HG02571 (cell line): ENCODE measurements at regions not wholly inside any gene's neighbourhood (a gene's known extent, or its start where the extent isn't known, plus 50 kb on each side); places are given as distances from the start of the nearest gene placed in this dataset.
"Not testable (repeated sequence)": the region's sequence is repeated elsewhere in the genome, so short reads cannot be mapped to it uniquely, and the experiment has no call there.

Source experiments
- ATAC-seq: cut with Tn5 transposase; IDR thresholded peaks from one replicate; pipeline ENCODE4 v1.9.1; 2021; ENCODE audit warnings: mild to moderate bottlenecking, moderate library complexity; ENCODE audit not compliant: unreplicated experiment

- no peak for ATAC-seq
Observed at GRCh38 chr12:83769151-83769550, 1082.4 kb downstream of the TMTC2 start.

GRCh38 chr12:83767723-83768122 lies 1081.0 kb downstream of the TMTC2 start:
- ATAC-seq: no peak

DNA sequence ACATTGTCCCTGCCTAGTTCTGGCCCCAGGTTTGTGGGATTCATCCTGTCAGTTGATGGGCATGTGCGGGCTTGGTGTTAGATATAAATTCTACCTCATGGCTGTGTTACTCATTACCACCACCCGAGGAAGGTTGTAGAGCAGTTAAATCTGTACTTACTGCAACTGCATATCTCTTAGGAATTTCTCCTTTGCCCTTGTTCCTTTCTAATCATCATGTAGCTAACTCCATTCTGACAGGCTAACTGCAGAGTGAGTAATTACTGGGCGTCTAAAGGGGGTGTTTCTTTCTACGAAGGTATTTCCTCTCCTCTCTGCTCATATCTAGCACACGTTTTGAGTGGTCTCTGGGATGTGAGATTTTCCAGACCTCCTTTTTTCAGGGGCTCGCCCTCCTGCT lies 1076.7 kb downstream of the TMTC2 start:
- no peak for ATAC-seq

DNA sequence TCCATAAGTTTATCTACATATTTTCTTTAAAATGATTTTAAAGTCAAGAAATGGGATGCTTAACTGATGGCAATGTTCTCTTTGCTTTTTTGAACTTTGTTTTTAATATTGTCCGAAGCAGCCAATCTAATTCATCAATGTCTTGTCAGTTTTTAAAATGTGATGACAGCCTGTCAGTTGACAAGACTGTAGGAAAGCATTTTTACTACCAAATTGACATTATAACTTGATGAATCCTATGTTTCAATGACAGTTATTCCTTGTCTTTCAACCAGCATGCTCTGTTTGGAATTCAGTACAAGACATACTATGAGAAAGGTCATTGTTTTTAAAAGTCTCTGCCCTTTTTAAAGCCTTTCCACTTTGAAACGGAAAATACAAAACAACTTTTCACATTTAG lies 1073.2 kb downstream of the TMTC2 start:
- ATAC-seq: no peak

DNA sequence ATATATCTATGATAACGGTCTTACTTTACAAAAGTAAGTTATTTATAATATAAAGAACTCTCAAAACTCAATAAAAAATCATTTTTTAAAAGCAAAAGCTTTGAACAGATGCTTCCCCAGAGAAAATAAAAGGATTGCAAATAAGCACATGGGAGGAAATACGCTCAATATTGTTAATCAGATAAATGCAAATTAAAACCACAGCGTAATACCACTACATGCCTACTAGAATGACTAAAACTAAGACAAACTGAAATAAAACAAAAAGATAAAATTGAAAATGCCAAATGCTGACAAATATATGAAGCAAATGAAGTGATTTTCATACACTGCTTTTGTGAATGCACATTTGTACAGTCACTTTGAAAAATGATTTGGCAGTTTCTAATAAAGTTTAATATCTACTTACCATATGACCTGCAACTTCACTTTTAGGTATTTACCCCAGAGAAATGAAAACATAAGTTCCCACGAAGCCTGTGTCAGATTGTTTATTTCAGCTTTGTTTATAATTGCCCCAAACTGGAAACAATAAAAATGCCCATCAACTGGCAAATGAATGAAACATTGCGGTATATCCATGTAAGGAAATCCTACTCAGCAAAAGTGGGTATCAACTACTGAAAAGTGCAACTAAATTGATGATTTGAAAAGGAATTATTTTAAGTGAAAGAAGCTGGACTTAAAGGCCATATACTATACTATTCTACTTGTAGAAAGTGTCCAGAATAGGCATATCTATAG lies 1072.4 kb downstream of the TMTC2 start:
- no peak for ATAC-seq

- ATAC-seq: no peak
Observed at GRCh38 chr12:83753904-83754303, 1067.2 kb downstream of the TMTC2 start.

- ATAC-seq: no peak
Observed at GRCh38 chr12:83753205-83753604, 1066.5 kb downstream of the TMTC2 start.

DNA sequence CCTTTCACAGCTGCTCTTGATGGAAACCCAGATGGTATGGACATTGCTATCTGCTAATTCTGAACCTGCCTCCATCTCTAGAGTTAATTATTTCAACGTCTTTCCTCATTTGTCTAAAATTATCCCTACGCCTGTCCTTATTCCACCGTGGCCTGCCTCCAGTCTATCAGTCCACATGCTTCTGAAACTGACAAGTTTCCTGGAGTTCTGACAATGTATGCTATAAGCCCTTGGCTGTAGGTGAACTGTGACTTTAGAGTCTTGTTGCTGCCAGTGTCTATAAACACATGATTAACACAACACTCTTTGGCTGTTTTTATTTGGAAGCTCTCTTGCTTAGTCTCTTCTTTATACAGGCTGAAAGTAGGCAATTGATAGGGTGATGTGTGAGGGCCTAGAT lies 1052.9 kb downstream of the TMTC2 start:
- ATAC-seq: no peak

GRCh38 chr12:83710851-83711250 lies 1024.1 kb downstream of the TMTC2 start:
- ATAC-seq: no peak

DNA sequence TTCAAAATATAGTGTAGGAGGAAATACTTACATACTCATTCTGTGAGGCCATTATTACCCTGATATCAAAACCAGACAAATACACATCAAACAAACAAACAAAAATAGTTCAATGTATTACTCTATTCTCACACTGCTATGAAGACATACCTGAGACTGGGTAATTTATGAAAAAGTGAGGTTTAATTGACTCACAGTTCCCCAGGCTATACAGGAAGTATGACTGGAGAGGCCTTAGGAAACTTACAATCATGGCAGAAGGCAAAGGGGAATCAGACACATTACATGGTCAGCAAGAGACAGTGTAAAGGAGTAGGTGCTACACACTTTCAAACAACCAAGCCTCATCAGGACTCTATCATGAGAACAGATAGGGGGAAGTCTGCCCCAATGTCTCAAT lies 1023.2 kb downstream of the TMTC2 start:
- no peak for ATAC-seq

GRCh38 chr12:83700838-83701237 lies 1014.1 kb downstream of the TMTC2 start:
- ATAC-seq: no peak

GRCh38 chr12:83696311-83696710 lies 1009.6 kb downstream of the TMTC2 start:
- not testable (repeated sequence) for ATAC-seq

GRCh38 chr12:83691730-83692129 lies 1005.0 kb downstream of the TMTC2 start:
- no peak for ATAC-seq

GRCh38 chr12:83690465-83690864 lies 1003.8 kb downstream of the TMTC2 start:
- ATAC-seq: no peak

DNA sequence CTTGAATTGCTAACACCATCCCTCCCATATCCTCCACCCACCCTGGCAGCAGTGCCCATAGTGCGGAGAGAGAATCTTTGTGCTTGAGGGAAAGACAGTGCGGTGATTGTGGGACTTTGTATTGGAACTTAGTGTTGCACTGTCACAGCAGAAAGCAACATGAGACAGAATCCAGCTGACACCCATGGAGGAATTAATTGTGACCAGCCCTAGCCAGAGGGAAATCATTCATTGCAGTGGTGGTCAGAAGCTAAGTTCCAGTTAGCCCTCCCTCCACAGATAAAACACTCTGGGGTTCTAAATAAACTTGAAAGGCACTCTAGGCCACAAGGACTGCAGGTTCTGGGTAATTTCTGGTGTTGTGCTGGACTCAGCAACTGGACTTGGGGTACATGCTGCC lies 1002.6 kb downstream of the TMTC2 start:
- no peak for ATAC-seq

DNA sequence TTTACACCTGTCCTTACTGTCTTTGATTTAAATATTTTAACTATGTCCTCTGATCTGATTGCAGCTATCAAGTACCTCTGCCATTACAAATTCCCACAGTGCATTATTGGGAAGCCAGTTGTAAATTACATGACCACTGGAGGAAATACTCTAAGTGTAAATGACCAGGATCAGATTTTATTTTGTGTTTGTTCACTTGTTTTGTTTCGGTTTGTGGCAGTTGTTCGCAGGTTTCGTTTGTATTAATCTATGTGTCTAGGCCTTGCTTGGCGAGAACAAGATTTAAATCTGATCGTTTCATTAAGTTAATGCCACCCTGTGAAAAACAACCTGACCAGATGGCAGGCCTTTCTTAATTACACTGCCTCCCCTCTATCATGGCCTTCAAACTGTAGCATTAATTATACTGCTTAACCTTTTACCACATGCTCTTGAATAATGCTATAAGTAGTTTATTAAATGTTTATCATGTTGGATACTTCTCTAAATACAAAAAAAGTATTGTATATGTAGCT lies 990.1 kb downstream of the TMTC2 start:
- ATAC-seq: no peak

DNA sequence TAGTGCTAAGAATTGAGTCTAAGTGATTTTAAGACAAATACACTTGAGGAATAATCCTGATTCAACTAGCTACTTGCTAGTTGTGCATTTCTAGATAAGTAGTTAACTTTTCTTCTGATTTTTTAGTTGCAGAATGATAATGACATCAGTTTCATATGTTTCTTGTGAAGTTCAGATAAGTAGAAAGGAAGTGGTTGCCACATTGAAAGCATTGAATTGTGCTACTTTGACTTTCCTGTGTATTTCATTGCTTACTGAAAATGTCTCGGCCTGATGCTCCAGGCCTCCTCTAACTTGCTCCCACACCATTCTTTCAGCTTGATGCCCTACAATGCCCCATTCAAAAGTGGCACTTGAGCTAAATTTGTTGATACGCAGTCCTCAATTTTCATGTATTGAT lies 980.0 kb downstream of the TMTC2 start:
- no peak for ATAC-seq

DNA sequence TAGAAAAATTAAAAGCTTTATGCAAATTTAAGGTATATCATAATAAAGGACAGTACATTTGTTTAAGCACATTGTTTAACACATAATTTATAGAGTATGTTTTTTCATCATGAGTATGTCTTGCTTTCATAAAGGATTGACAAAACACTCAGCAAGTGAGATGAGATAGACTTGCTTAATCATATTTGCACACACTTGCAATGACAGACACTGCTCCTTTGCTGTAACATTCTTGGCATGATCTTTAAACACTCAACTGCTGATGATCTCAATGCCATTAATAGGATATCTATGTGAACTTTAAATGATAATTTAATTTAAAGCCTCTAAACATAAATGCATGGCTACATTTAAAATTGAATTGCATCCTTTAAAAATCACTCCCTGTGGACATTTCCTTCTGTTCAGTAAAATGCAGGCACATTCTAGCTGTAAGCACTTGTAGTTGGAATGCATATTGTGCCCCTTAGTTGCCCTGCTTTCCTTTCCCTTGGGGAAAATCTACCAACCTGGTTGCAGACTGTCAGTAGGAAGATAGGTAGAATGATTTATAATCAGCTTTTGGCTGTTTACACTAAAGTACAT lies 979.0 kb downstream of the TMTC2 start:
- ATAC-seq: no peak

DNA sequence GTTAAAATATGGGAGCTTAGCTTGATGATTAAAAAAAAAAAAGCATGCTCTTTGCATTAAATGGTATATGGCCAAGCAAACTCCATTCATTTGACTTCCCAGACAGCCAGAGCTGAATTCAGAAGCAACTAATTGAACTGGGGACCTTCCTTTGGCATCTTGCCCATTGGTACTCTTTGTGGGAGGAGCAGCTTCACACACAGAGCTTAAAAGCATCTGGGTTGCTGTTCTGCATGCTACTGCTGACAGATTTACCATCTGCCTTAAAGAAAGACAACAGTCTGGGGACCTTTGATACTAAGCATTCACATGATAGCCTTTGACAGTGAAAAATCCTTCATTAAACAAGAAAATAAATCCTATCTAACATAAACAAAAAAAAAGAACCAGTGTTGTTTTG lies 977.9 kb downstream of the TMTC2 start:
- no peak for ATAC-seq

GRCh38 chr12:83660727-83661358 lies 974.1 kb downstream of the TMTC2 start:
- ATAC-seq: no peak

DNA sequence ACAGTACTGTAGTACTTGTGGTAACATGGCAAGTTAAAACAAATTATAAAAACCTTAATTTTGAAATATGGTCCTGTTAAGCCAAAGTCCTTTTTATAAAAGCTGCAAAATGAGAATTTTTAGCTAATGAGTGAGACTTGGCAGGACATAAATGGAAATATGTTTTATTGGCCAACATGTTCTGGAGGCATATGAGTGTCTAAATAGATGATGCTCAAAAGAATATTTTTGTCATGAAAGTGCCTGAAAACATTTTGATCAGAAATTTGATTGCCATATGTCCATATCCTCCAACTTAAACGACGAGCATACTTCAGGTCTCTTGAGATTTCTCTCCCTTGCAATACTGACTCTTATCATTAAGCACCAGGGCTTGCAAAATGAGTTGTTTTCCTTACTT lies 972.6 kb downstream of the TMTC2 start:
- ATAC-seq: no peak

- ATAC-seq: no peak
Observed at GRCh38 chr12:83656004-83656403, 969.3 kb downstream of the TMTC2 start.
